HepG2 (cell line): ENCODE measurements at regions not wholly inside any gene's neighbourhood (a gene's known extent, or its start where the extent isn't known, plus 50 kb on each side); places are given as distances from the start of the nearest gene placed in this dataset.

ENCODE experiments used
- ATAC-seq: fragments of 200-7000 bp; cut with Tn5 transposase; 3 replicates; pipeline ENCODE4 v1.9.1; 2020; ENCODE audit warnings: mild to moderate bottlenecking, moderate library complexity
- BruUV-seq: library from RNA; stranded (reverse); fragments of 400-500 nt; replicated peaks from 2 replicates; lab custom pipeline; 2021; lab: Mats Ljungman, UMichigan
- CTCF ChIA-PET: fragments of 300-600 bp; formaldehyde crosslinking; extraction: SDS; loops from one replicate; lab custom pipeline; 2021; ENCODE audit warnings: low total read pairs, inconsistent platforms, low intra/inter-chr PET ratio; lab: Yijun Ruan, JAX
- POLR2A ChIA-PET: fragments of 350-600 bp; sonication (Branson Sonifier 250); formaldehyde crosslinking; loops from one replicate; lab custom pipeline; 2020; ENCODE audit warnings: antibody characterized with exemption, inconsistent platforms; lab: Yijun Ruan, JAX
- DNase-seq: peaks from one replicate; pipeline ENCODE4 v3.0.0-alpha.2; 2015; ENCODE audit warnings: low spot score
- FAIRE-seq: peaks from 3 replicates; lab custom pipeline; 2011; peaks lifted over from hg19 to GRCh38; lab: Jason Lieb, UNC
- H2AFZ ChIP-seq: one replicate; pipeline ENCODE4 v1.6.1; 2011; ENCODE audit warnings: low read length, inconsistent platforms
- H3K27ac ChIP-seq: fragments of 300-600 bp; 3 replicates; pipeline ENCODE4 v1.8.0; 2011; ENCODE audit warnings: mixed run types, mild to moderate bottlenecking, mixed read lengths, low read length, inconsistent platforms; ENCODE audit not compliant: insufficient read depth; ENCODE audit errors: extremely low read length
- H3K27me3 ChIP-seq, 2 experiments: fragments of 200-600 bp in 1 of 2; 2 replicates in 1 of 2; 3 replicates in 1 of 2; pipeline versions ENCODE4 v1.6.0 to v1.8.0; 2011; ENCODE audit warnings: low read length in 2 of 2, mild to moderate bottlenecking in 2 of 2, moderate library complexity in 2 of 2, inconsistent platforms in 1 of 2; ENCODE audit not compliant: insufficient read depth in 2 of 2, control insufficient read depth in 1 of 2
- H3K36me3 ChIP-seq, 2 experiments: fragments of 200-600 bp in 1 of 2; replicated peaks in 1 of 2; 2 replicates in 1 of 2; 3 replicates in 1 of 2; pipeline versions ENCODE4 v1.5.1 to v1.8.0; 2011; ENCODE audit warnings: low read length in 2 of 2, inconsistent platforms in 1 of 2; ENCODE audit not compliant: insufficient read depth in 2 of 2, control insufficient read depth in 1 of 2
- H3K4me1 ChIP-seq: 2 replicates; pipeline ENCODE4 v1.5.1; 2012; ENCODE audit warnings: low read length, inconsistent platforms; ENCODE audit not compliant: insufficient read depth
- H3K4me2 ChIP-seq: 2 replicates; pipeline ENCODE4 v1.6.0; 2011; ENCODE audit warnings: low read depth, low read length, inconsistent platforms
- H3K4me3 ChIP-seq, 3 experiments: fragments of 200-600 bp in 1 of 3; sonication (generic), shearing (Covaris generic) in 1 of 3; replicated peaks in 1 of 3; 2 replicates each; pipeline ENCODE4 v1.5.1; 2011 to 2016; ENCODE audit warnings: low read length in 3 of 3, inconsistent platforms in 2 of 3, low read depth in 2 of 3, mild to moderate bottlenecking in 2 of 3, control low read depth in 1 of 3, mixed read lengths in 1 of 3; ENCODE audit not compliant: insufficient read depth in 1 of 3
- H3K79me2 ChIP-seq: one replicate; pipeline ENCODE4 v1.6.1; 2011; ENCODE audit warnings: low read length, inconsistent platforms; ENCODE audit not compliant: insufficient read depth
- H3K9ac ChIP-seq: 2 replicates; pipeline ENCODE4 v1.6.0; 2011; ENCODE audit warnings: mild to moderate bottlenecking, low read depth, low read length, inconsistent platforms; ENCODE audit not compliant: insufficient read depth
- H3K9me3 ChIP-seq: 2 replicates; pipeline ENCODE4 v1.5.1; 2012; ENCODE audit warnings: mild to moderate bottlenecking, low read length
- H4K20me1 ChIP-seq: 2 replicates; pipeline ENCODE4 v1.6.0; 2011; ENCODE audit warnings: inconsistent platforms, mild to moderate bottlenecking, low read length, moderate library complexity; ENCODE audit not compliant: insufficient read depth
- AKNA ChIP-seq: sonication (generic); formaldehyde crosslinking; IDR thresholded peaks from 2 replicates; pipeline ENCODE4 v1.4.0; 2020; ENCODE audit warnings: missing genetic modification reagents, borderline replicate concordance
- MAX ChIP-seq: IDR thresholded peaks from 2 replicates; pipeline ENCODE4 v1.6.1; 2012; ENCODE audit warnings: inconsistent platforms
- MEIS1 ChIP-seq: sonication (generic); formaldehyde crosslinking; IDR thresholded peaks from 2 replicates; pipeline ENCODE4 v1.9.0; 2021; ENCODE audit warnings: mild to moderate bottlenecking, missing genetic modification reagents, moderate library complexity, borderline replicate concordance
- RAD21 ChIP-seq: fragments of 450-650 bp; formaldehyde crosslinking; IDR thresholded peaks from 2 replicates; pipeline ENCODE4 v1.5.0; 2020; ENCODE audit warnings: mild to moderate bottlenecking
- ZNF724P ChIP-seq: sonication (generic); formaldehyde crosslinking; IDR thresholded peaks from 2 replicates; pipeline ENCODE4 v1.8.0; 2022; ENCODE audit warnings: missing genetic modification reagents, borderline replicate concordance
- ZNF775 ChIP-seq: sonication (generic); formaldehyde crosslinking; IDR thresholded peaks from 2 replicates; pipeline ENCODE4 v1.4.0; 2020; ENCODE audit warnings: missing genetic modification reagents, mild to moderate bottlenecking, moderate library complexity, borderline replicate concordance
- WGBS: methylation state at CpG from one replicate; pipeline ENCODE4 v1.1.6; 2017; ENCODE audit warnings: low lambda C conversion rate; 5-methylcytosine and 5-hydroxymethylcytosine counted together
- in situ Hi-C: cut with HindIII; loops from 2 replicates; pipeline ENCODE4 v1.10.0; 2017; ENCODE audit warnings: low pct_unique_long_range_greater_than_20kb; ENCODE audit not compliant: extremely low pct_ligation_motif_present
- intact Hi-C: fragments of 100-400 bp; cut with micrococcal nuclease; formaldehyde crosslinking; loops from one replicate; pipeline ENCODE4 v1.10.0; 2022; ENCODE audit not compliant: unreplicated experiment
- TF ChIP-seq, protein P1 (sequence below): sonication (generic); formaldehyde crosslinking; IDR thresholded peaks from 2 replicates; pipeline ENCODE4 v1.5.0; 2020; ENCODE audit warnings: mild to moderate bottlenecking, low read depth, missing genetic modification reagents, borderline replicate concordance
- TF ChIP-seq, protein P2 (sequence below): sonication (generic); formaldehyde crosslinking; IDR thresholded peaks from 2 replicates; pipeline ENCODE4 v1.8.1; 2023; ENCODE audit warnings: mild to moderate bottlenecking, moderate library complexity, missing genetic modification reagents

GRCh38 chr20:55565096-55565773 lies 440.1 kb downstream of the CBLN4 start:
- BruUV-seq = no TSS peak
- intact Hi-C loops = no loop called here
- DNase-seq = no peak
- Histone ChIP-seq H3K4me2 (no peak overlapping the region), H3K27me3 (no peaks in the 10 kb centered on the region), H3K9me3 (peaks cover 95% of the 10 kb centered on the region), H2AFZ (no peak overlapping the region), H3K27ac (no peak overlapping the region), H4K20me1 (no peaks in the 10 kb centered on the region), H3K4me3 (no peak overlapping the region), H3K4me1 (no peaks in the 10 kb centered on the region), H3K36me3 (no peaks in the 10 kb centered on the region), H3K79me2 (no peaks in the 10 kb centered on the region), H3K9ac (no peak overlapping the region)
- CTCF ChIA-PET = no interaction called here
- 5% methylated on average over 5 of the region's 5 CpGs for WGBS
- POLR2A ChIA-PET = no interaction called here
- TF ChIP-seq ZNF724P (CRISPR knock-in tag) = no peak
- TF ChIP-seq, protein P1, sequence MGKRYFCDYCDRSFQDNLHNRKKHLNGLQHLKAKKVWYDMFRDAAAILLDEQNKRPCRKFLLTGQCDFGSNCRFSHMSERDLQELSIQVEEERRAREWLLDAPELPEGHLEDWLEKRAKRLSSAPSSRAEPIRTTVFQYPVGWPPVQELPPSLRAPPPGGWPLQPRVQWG (CRISPR knock-in tag) = no peak
- TF ChIP-seq MAX = no peak
- TF ChIP-seq RAD21 (CRISPR knock-in tag) = no peak
- in situ Hi-C loops = no loop called here
- no peak for ATAC-seq
- no peak for FAIRE-seq

- Histone ChIP-seq H3K79me2 (no peaks in the 10 kb centered on the region), H3K9ac (no peak overlapping the region), H3K27me3 (no peaks in the 10 kb centered on the region), H3K36me3 (no peaks in the 10 kb centered on the region), H3K4me3 (no peak overlapping the region), H4K20me1 (no peaks in the 10 kb centered on the region), H2AFZ (no peak overlapping the region), H3K4me2 (no peak overlapping the region), H3K9me3 (peaks cover 98% of the 10 kb centered on the region), H3K27ac (no peak overlapping the region), H3K4me1 (no peaks in the 10 kb centered on the region)
- 10% methylated on average over 3 of the region's 3 CpGs for WGBS
- POLR2A ChIA-PET = no interaction called here
- CTCF ChIA-PET = no interaction called here
- no peak for DNase-seq
- ATAC-seq = no peak
- in situ Hi-C loops = no loop called here
- intact Hi-C loops = no loop called here
- no TSS peak for BruUV-seq
- FAIRE-seq = no peak
- no peak for TF ChIP-seq MEIS1
- no peak for TF ChIP-seq AKNA
- TF ChIP-seq, protein P2, sequence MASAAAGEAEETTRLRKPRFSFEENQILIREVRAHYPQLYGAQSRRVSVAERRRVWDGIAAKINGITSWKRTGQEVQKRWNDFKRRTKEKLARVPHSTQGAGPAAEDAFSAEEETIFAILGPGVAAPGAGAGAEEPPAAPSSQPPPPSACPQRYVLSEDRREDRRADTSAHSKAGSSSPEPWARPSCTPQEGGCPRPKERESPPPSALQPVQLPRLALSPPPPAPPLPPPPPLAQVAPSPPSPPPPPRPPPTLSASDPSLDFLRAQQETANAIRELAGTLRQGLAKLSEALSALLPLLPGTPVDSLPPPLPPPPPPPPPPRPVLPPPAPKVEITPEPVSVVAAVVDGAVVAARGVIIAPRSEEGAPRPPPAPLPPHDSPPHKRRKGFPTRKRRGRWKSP (CRISPR knock-in tag) = no peak
- no peak for TF ChIP-seq ZNF775 (CRISPR knock-in tag)
Measured at GRCh38 chr20:55561259-55561658, 444.1 kb downstream of the CBLN4 start.
